ENCODE measurements at regions not wholly inside any gene's neighbourhood (a gene's known extent, or its start where the extent isn't known, plus 50 kb on each side); places are given as distances from the start of the nearest gene placed in this dataset.

GRCh38 chr1:219323426-219323825 lies 149.7 kb downstream of the LYPLAL1 start:
- TF ChIP-seq POLR2AphosphoS5 (IDR thresholded peaks at IDR 0.05; ENCODE audit: low read depth, low read length) = no peak
- no peak for TF ChIP-seq POLR2A (IDR thresholded peaks at IDR 0.05; ENCODE audit: low read depth, low read length)
- no peak for TF ChIP-seq SPI1 (IDR thresholded peaks at IDR 0.05; ENCODE audit: low read depth, low read length)
- no peak for TF ChIP-seq TAF1 (IDR thresholded peaks at IDR 0.05; ENCODE audit: low read depth, low read length)
- TF ChIP-seq POU2F2 (IDR thresholded peaks at IDR 0.05; ENCODE audit: low read depth, low read length) = no peak
